ENCODE measurements at regions not wholly inside any gene's neighbourhood (a gene's known extent, or its start where the extent isn't known, plus 50 kb on each side); places are given as distances from the start of the nearest gene placed in this dataset.

GRCh38 chr9:119026120-119026519 is 343.1 kb downstream of the BRINP1 start:
- intact Hi-C loops (cut with micrococcal nuclease) = no loop called here
- H3K27ac ChIP-seq (ENCODE audit: low read depth, low read length) = no peak overlapping the region
- ChIA-PET CTCF (ENCODE audit: partially characterized antibody) (interaction anchor here (1.1 kb wide), 1 partner anchor 10 kb away, joined by 3 read pairs; no protein-coding TSS in a partner anchor), POLR2A (ENCODE audit: partially characterized antibody) (no interaction called here)
- Mint-ChIP-seq H3K4me3 (no peak overlapping the region), H3K27me3 (peaks cover 0 to 2% of the 10 kb centered on the region in 2 donors), H3K27ac (no peak overlapping the region), H3K36me3 (no peaks in the 10 kb centered on the region), H3K9me3 (peaks cover 0 to 9% (median 5%) of the 10 kb centered on the region in 8 donors), H3K4me1 (no peaks in the 10 kb centered on the region)
- no peaks in the 10 kb centered on the region for H3K36me3 ChIP-seq (ENCODE audit: insufficient read depth, low read length)
- no peaks in the 10 kb centered on the region for H3K9me3 ChIP-seq (ENCODE audit: control insufficient read depth in 1 of 2, low read length in 2 of 2)
- H3K27me3 ChIP-seq (ENCODE audit: insufficient read depth, low read length) = no peaks in the 10 kb centered on the region
- H3K4me1 ChIP-seq (ENCODE audit: insufficient read depth, low read length) = no peaks in the 10 kb centered on the region
- DNase-seq = no peak
- H3K4me3 ChIP-seq (ENCODE audit: low read length in 2 of 2) = no peak overlapping the region

GRCh38 chr9:119027901-119028699 is 341.1 kb downstream of the BRINP1 start:
- H3K4me3 ChIP-seq (ENCODE audit: low read length in 2 of 2) = no peak overlapping the region
- H3K27ac Mint-ChIP-seq = no peak overlapping the region
- H3K4me1 ChIP-seq (ENCODE audit: insufficient read depth, low read length) = no peaks in the 10 kb centered on the region
- no peaks in the 10 kb centered on the region for H3K4me1 Mint-ChIP-seq
- H3K9me3 Mint-ChIP-seq = peaks cover 0 to 13% (median 5%) of the 10 kb centered on the region in 8 donors
- no peaks in the 10 kb centered on the region for H3K36me3 ChIP-seq (ENCODE audit: insufficient read depth, low read length)
- peaks cover 0 to 2% of the 10 kb centered on the region in 2 donors for H3K27me3 Mint-ChIP-seq
- intact Hi-C loops (cut with micrococcal nuclease) = no loop called here
- no peak overlapping the region for H3K4me3 Mint-ChIP-seq
- H3K36me3 Mint-ChIP-seq = no peaks in the 10 kb centered on the region
- H3K27ac ChIP-seq (ENCODE audit: low read depth, low read length) = no peak overlapping the region
- no peaks in the 10 kb centered on the region for H3K27me3 ChIP-seq (ENCODE audit: insufficient read depth, low read length)
- ChIA-PET CTCF (ENCODE audit: partially characterized antibody) (no interaction called here), POLR2A (ENCODE audit: partially characterized antibody) (no interaction called here)
- no peaks in the 10 kb centered on the region for H3K9me3 ChIP-seq (ENCODE audit: control insufficient read depth in 1 of 2, low read length in 2 of 2)
- DNase-seq = no peak

- intact Hi-C loops (cut with micrococcal nuclease) = no loop called here
- H3K9me3 ChIP-seq (ENCODE audit: control insufficient read depth in 1 of 2, low read length in 2 of 2) = no peaks in the 10 kb centered on the region
- no peak overlapping the region for H3K4me3 Mint-ChIP-seq
- peaks cover 0 to 2% of the 10 kb centered on the region in 2 donors for H3K27me3 Mint-ChIP-seq
- H3K4me1 ChIP-seq (ENCODE audit: insufficient read depth, low read length) = no peaks in the 10 kb centered on the region
- no peak overlapping the region for H3K27ac ChIP-seq (ENCODE audit: low read depth, low read length)
- no peak overlapping the region for H3K4me3 ChIP-seq (ENCODE audit: low read length in 2 of 2)
- H3K27me3 ChIP-seq (ENCODE audit: insufficient read depth, low read length) = no peaks in the 10 kb centered on the region
- CTCF ChIA-PET (ENCODE audit: partially characterized antibody) = no interaction called here
- H3K4me1 Mint-ChIP-seq = no peaks in the 10 kb centered on the region
- no peak for DNase-seq
- H3K27ac Mint-ChIP-seq = no peak overlapping the region
- H3K36me3 Mint-ChIP-seq = no peaks in the 10 kb centered on the region
- H3K36me3 ChIP-seq (ENCODE audit: insufficient read depth, low read length) = no peaks in the 10 kb centered on the region
- peaks cover 0 to 15% (median 7%) of the 10 kb centered on the region in 8 donors for H3K9me3 Mint-ChIP-seq
- POLR2A ChIA-PET (ENCODE audit: partially characterized antibody) = no interaction called here
Measured at GRCh38 chr9:119029886-119030285, 339.3 kb downstream of the BRINP1 start.

- H3K4me1 ChIP-seq (ENCODE audit: insufficient read depth, low read length) = no peaks in the 10 kb centered on the region
- Mint-ChIP-seq H3K27me3 (no peaks in the 10 kb centered on the region), H3K9me3 (peaks cover 0 to 19% (median 5%) of the 10 kb centered on the region in 8 donors), H3K27ac (no peak overlapping the region), H3K36me3 (no peaks in the 10 kb centered on the region), H3K4me3 (no peak overlapping the region), H3K4me1 (no peaks in the 10 kb centered on the region)
- no peak for DNase-seq
- H3K4me3 ChIP-seq (ENCODE audit: low read length in 2 of 2) = no peak overlapping the region
- CTCF ChIA-PET (ENCODE audit: partially characterized antibody) = no interaction called here
- H3K36me3 ChIP-seq (ENCODE audit: insufficient read depth, low read length) = no peaks in the 10 kb centered on the region
- no peaks in the 10 kb centered on the region for H3K9me3 ChIP-seq (ENCODE audit: control insufficient read depth in 1 of 2, low read length in 2 of 2)
- intact Hi-C loops (cut with micrococcal nuclease) = no loop called here
- no peaks in the 10 kb centered on the region for H3K27me3 ChIP-seq (ENCODE audit: insufficient read depth, low read length)
- H3K27ac ChIP-seq (ENCODE audit: low read depth, low read length) = no peak overlapping the region
- POLR2A ChIA-PET (ENCODE audit: partially characterized antibody) = no interaction called here
Measured at GRCh38 chr9:119033596-119033995, 335.6 kb downstream of the BRINP1 start.

GRCh38 chr9:119036969-119037368 is 332.3 kb downstream of the BRINP1 start:
- Mint-ChIP-seq H3K27ac (no peak overlapping the region), H3K27me3 (no peaks in the 10 kb centered on the region), H3K9me3 (peaks cover 0 to 19% (median 5%) of the 10 kb centered on the region in 8 donors), H3K4me1 (no peaks in the 10 kb centered on the region), H3K36me3 (no peaks in the 10 kb centered on the region), H3K4me3 (no peak overlapping the region)
- DNase-seq = no peak
- Histone ChIP-seq H3K36me3 (ENCODE audit: insufficient read depth, low read length) (no peaks in the 10 kb centered on the region), H3K4me3 (ENCODE audit: low read length in 2 of 2) (no peak overlapping the region), H3K4me1 (ENCODE audit: insufficient read depth, low read length) (no peaks in the 10 kb centered on the region), H3K27ac (ENCODE audit: low read depth, low read length) (no peak overlapping the region), H3K9me3 (ENCODE audit: control insufficient read depth in 1 of 2, low read length in 2 of 2) (peaks cover 0 to 3% of the 10 kb centered on the region in 2 donors), H3K27me3 (ENCODE audit: insufficient read depth, low read length) (no peaks in the 10 kb centered on the region)
- intact Hi-C loops (cut with micrococcal nuclease) = no loop called here
- ChIA-PET POLR2A (ENCODE audit: partially characterized antibody) (no interaction called here), CTCF (ENCODE audit: partially characterized antibody) (no interaction called here)

GRCh38 chr9:119043996-119044395 is 325.2 kb downstream of the BRINP1 start:
- ChIA-PET CTCF (ENCODE audit: partially characterized antibody) (no interaction called here), POLR2A (ENCODE audit: partially characterized antibody) (no interaction called here)
- Mint-ChIP-seq H3K4me3 (peak overlapping the region in 1 of 8 donors; percentile 1), H3K27ac (no peak overlapping the region), H3K4me1 (no peaks in the 10 kb centered on the region), H3K27me3 (no peaks in the 10 kb centered on the region), H3K9me3 (peaks cover 0 to 8% (median 2%) of the 10 kb centered on the region in 8 donors), H3K36me3 (no peaks in the 10 kb centered on the region)
- no peaks in the 10 kb centered on the region for H3K36me3 ChIP-seq (ENCODE audit: insufficient read depth, low read length)
- H3K4me1 ChIP-seq (ENCODE audit: insufficient read depth, low read length) = no peaks in the 10 kb centered on the region
- no peak overlapping the region for H3K27ac ChIP-seq (ENCODE audit: low read depth, low read length)
- intact Hi-C loops (cut with micrococcal nuclease) = no loop called here
- DNase-seq = no peak
- no peaks in the 10 kb centered on the region for H3K27me3 ChIP-seq (ENCODE audit: insufficient read depth, low read length)
- peaks cover 0 to 3% of the 10 kb centered on the region in 2 donors for H3K9me3 ChIP-seq (ENCODE audit: control insufficient read depth in 1 of 2, low read length in 2 of 2)
- H3K4me3 ChIP-seq (ENCODE audit: low read length in 2 of 2) = no peak overlapping the region

GRCh38 chr9:119044806-119045205 is 324.4 kb downstream of the BRINP1 start:
- ChIA-PET POLR2A (ENCODE audit: partially characterized antibody) (no interaction called here), CTCF (ENCODE audit: partially characterized antibody) (no interaction called here)
- DNase-seq = no peak
- no peak overlapping the region for H3K27ac ChIP-seq (ENCODE audit: low read depth, low read length)
- Mint-ChIP-seq H3K9me3 (peaks cover 0 to 8% (median 3%) of the 10 kb centered on the region in 8 donors), H3K36me3 (no peaks in the 10 kb centered on the region), H3K4me1 (no peaks in the 10 kb centered on the region), H3K27ac (no peak overlapping the region), H3K4me3 (no peak overlapping the region), H3K27me3 (no peaks in the 10 kb centered on the region)
- H3K36me3 ChIP-seq (ENCODE audit: insufficient read depth, low read length) = no peaks in the 10 kb centered on the region
- no peaks in the 10 kb centered on the region for H3K4me1 ChIP-seq (ENCODE audit: insufficient read depth, low read length)
- peaks cover 0 to 3% of the 10 kb centered on the region in 2 donors for H3K9me3 ChIP-seq (ENCODE audit: control insufficient read depth in 1 of 2, low read length in 2 of 2)
- H3K27me3 ChIP-seq (ENCODE audit: insufficient read depth, low read length) = no peaks in the 10 kb centered on the region
- intact Hi-C loops (cut with micrococcal nuclease) = no loop called here
- no peak overlapping the region for H3K4me3 ChIP-seq (ENCODE audit: low read length in 2 of 2)

Data from CD4-positive, alpha-beta memory T cell (primary cell).